ENCODE measurements at regions not wholly inside any gene's neighbourhood (a gene's known extent, or its start where the extent isn't known, plus 50 kb on each side); places are given as distances from the start of the nearest gene placed in this dataset.
"Not testable (repeated sequence)": the region's sequence is repeated elsewhere in the genome, so short reads cannot be mapped to it uniquely, and the experiment has no call there.

DNA sequence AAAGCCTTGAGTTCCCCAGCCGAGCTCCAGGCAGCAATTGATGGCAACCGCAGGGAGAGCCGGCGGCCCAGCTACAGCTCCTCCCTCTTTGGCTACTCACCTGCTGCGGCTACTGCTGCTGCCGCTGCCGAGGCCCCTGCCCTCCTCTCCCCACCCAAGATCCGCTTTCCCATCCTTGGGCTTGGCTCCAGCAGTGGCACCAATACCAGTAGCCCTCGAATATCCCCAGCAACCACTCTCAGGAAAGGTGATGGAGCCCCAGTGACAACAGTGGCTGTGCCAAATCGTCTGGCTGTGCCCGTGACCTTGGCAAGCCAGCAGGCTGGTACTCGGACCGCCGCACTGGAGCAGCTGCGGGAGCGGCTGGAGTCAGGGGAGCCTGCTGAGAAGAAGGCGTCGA lies 298.0 kb upstream of the ADGRL2 start:
- not testable (repeated sequence) for H3K4me1 Mint-ChIP-seq; H3K27ac Mint-ChIP-seq (ENCODE audit: low read depth); H3K9me3 Mint-ChIP-seq; H3K36me3 Mint-ChIP-seq (ENCODE audit: insufficient read depth); ATAC-seq (replicated peaks; ENCODE audit: extremely low read depth, poor library complexity, severe bottlenecking); H3K4me3 Mint-ChIP-seq; H3K27me3 Mint-ChIP-seq; DNase-seq (ENCODE audit: low spot score in 2 of 2)

- not testable (repeated sequence) for H3K27me3 Mint-ChIP-seq; DNase-seq (ENCODE audit: low spot score in 2 of 2); H3K9me3 Mint-ChIP-seq; H3K4me1 Mint-ChIP-seq; ATAC-seq (replicated peaks; ENCODE audit: extremely low read depth, poor library complexity, severe bottlenecking); H3K4me3 Mint-ChIP-seq; H3K27ac Mint-ChIP-seq (ENCODE audit: low read depth); H3K36me3 Mint-ChIP-seq (ENCODE audit: insufficient read depth)
Measured at GRCh38 chr1:81501485-81501884, 299.2 kb upstream of the ADGRL2 start.

DNA sequence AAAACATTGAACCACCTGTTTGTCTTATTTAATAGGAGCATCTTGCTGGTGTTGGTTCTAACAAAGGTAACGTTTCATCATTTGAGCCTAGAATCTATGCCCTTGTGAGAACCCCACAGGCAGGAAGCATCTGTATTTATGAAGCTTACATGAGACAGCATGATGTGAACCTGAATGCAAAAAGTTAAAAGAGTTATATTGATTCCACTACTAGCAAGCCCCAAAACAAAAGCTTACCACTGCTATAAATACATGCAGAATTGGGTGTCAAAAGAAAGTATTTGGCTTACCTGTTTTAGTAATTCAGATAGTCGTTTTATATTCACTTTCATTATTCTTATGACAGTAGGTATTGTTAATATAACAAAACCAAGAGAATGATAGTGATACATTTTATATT lies 301.2 kb upstream of the ADGRL2 start:
- H3K27me3 Mint-ChIP-seq, result no peaks in the 10 kb centered on the region
- no peak overlapping the region for H3K4me3 Mint-ChIP-seq
- no peak for ATAC-seq (replicated peaks; ENCODE audit: extremely low read depth, poor library complexity, severe bottlenecking)
- no peak overlapping the region for H3K27ac Mint-ChIP-seq (ENCODE audit: low read depth)
- DNase-seq (ENCODE audit: low spot score in 2 of 2), result no peak
- H3K4me1 Mint-ChIP-seq, result no peaks in the 10 kb centered on the region
- no peaks in the 10 kb centered on the region for H3K9me3 Mint-ChIP-seq
- H3K36me3 Mint-ChIP-seq (ENCODE audit: insufficient read depth), result no peaks in the 10 kb centered on the region

GRCh38 chr1:81498471-81499462 lies 302.0 kb upstream of the ADGRL2 start:
- ATAC-seq (replicated peaks; ENCODE audit: extremely low read depth, poor library complexity, severe bottlenecking), result no peak
- no peaks in the 10 kb centered on the region for H3K4me1 Mint-ChIP-seq
- no peaks in the 10 kb centered on the region for H3K27me3 Mint-ChIP-seq
- H3K9me3 Mint-ChIP-seq, result peaks cover 1% of the 10 kb centered on the region
- H3K27ac Mint-ChIP-seq (ENCODE audit: low read depth), result no peak overlapping the region
- no peaks in the 10 kb centered on the region for H3K36me3 Mint-ChIP-seq (ENCODE audit: insufficient read depth)
- DNase-seq (ENCODE audit: low spot score in 2 of 2), result no peak
- H3K4me3 Mint-ChIP-seq, result no peak overlapping the region

DNA sequence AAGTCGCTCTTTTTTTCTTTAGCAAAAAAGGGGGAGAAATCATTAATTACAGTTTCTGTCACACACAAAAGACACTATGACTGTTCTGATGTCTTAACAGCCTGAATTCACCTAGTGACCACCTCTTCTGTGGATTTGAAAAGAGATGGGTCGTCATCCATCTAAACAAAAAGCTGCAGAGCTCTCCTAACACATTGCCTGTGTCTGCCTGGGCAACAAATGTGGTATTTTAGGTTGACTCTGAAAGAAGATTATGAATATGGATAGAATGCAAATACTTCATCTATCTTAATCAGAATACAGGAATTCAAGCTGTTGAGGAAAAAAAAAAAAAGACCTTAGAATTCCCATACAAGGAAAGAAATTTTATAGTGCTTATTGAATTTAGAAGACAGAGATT lies 304.4 kb upstream of the ADGRL2 start:
- H3K27ac Mint-ChIP-seq (ENCODE audit: low read depth), result no peak overlapping the region
- H3K9me3 Mint-ChIP-seq, result peaks cover 6% of the 10 kb centered on the region
- DNase-seq (ENCODE audit: low spot score in 2 of 2), result no peak
- no peaks in the 10 kb centered on the region for H3K36me3 Mint-ChIP-seq (ENCODE audit: insufficient read depth)
- no peak for ATAC-seq (replicated peaks; ENCODE audit: extremely low read depth, poor library complexity, severe bottlenecking)
- H3K4me1 Mint-ChIP-seq, result no peaks in the 10 kb centered on the region
- no peak overlapping the region for H3K4me3 Mint-ChIP-seq
- no peaks in the 10 kb centered on the region for H3K27me3 Mint-ChIP-seq

GRCh38 chr1:81493102-81493869 lies 307.4 kb upstream of the ADGRL2 start:
- Mint-ChIP-seq H3K27me3 (no peaks in the 10 kb centered on the region), H3K4me3 (no peak overlapping the region), H3K36me3 (ENCODE audit: insufficient read depth) (no peaks in the 10 kb centered on the region), H3K9me3 (peaks cover 11% of the 10 kb centered on the region), H3K4me1 (no peaks in the 10 kb centered on the region), H3K27ac (ENCODE audit: low read depth) (no peak overlapping the region)
- no peak for ATAC-seq (replicated peaks; ENCODE audit: extremely low read depth, poor library complexity, severe bottlenecking)
- no peak for DNase-seq (ENCODE audit: low spot score in 2 of 2)

DNA sequence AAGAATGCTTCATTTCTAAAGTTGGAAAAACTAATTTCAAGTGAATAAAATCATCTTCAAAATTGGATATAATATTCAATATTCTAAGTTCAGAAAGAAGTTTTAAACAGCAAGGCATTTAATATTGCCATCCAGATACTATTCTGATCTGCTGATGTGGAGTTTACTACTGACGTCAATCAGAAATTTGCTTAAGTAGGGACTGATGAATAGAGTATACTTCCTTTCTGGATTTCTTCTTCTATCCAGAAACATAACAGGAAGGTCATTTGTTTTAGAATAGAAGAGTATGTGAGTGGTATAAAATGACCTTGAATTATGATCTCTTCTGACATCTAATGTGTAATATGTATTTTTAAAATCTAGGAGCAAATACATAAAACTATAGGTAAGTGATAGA lies 308.1 kb upstream of the ADGRL2 start:
- DNase-seq (ENCODE audit: low spot score in 2 of 2) (no peak), ATAC-seq (replicated peaks; ENCODE audit: extremely low read depth, poor library complexity, severe bottlenecking) (no peak)
- Mint-ChIP-seq H3K27ac (ENCODE audit: low read depth) (no peak overlapping the region), H3K4me3 (no peak overlapping the region), H3K27me3 (no peaks in the 10 kb centered on the region), H3K9me3 (peaks cover 11% of the 10 kb centered on the region), H3K36me3 (ENCODE audit: insufficient read depth) (no peaks in the 10 kb centered on the region), H3K4me1 (no peaks in the 10 kb centered on the region)

DNA sequence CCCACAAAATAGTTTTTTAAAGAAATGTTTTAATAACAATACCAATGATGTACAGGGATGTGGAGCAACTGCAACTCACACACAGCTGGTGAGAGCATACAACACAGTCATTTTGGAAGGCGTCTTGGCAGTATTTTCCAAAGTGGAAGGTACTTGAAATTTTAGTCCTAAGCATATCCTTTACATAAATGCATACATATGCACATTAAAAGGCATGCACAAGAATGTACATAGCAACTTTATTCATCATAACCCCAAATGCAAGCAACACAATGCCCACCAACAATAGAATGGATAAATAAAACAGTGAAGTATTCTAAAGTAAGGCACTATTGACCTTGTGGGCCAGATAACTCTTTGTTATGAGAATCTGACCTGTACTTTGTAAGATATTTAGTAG lies 310.1 kb upstream of the ADGRL2 start:
- DNase-seq (ENCODE audit: low spot score in 2 of 2) (no peak), ATAC-seq (replicated peaks; ENCODE audit: extremely low read depth, poor library complexity, severe bottlenecking) (no peak)
- Mint-ChIP-seq H3K27ac (ENCODE audit: low read depth) (no peak overlapping the region), H3K9me3 (peaks cover 17% of the 10 kb centered on the region), H3K4me3 (no peak overlapping the region), H3K27me3 (no peaks in the 10 kb centered on the region), H3K36me3 (ENCODE audit: insufficient read depth) (no peaks in the 10 kb centered on the region), H3K4me1 (no peaks in the 10 kb centered on the region)

GRCh38 chr1:81489372-81489934 lies 311.3 kb upstream of the ADGRL2 start:
- DNase-seq (ENCODE audit: low spot score in 2 of 2) (no peak), ATAC-seq (replicated peaks; ENCODE audit: extremely low read depth, poor library complexity, severe bottlenecking) (no peak)
- Mint-ChIP-seq H3K9me3 (peaks cover 17% of the 10 kb centered on the region), H3K27me3 (no peaks in the 10 kb centered on the region), H3K27ac (ENCODE audit: low read depth) (no peak overlapping the region), H3K4me3 (no peak overlapping the region), H3K36me3 (ENCODE audit: insufficient read depth) (no peaks in the 10 kb centered on the region), H3K4me1 (no peaks in the 10 kb centered on the region)

DNA sequence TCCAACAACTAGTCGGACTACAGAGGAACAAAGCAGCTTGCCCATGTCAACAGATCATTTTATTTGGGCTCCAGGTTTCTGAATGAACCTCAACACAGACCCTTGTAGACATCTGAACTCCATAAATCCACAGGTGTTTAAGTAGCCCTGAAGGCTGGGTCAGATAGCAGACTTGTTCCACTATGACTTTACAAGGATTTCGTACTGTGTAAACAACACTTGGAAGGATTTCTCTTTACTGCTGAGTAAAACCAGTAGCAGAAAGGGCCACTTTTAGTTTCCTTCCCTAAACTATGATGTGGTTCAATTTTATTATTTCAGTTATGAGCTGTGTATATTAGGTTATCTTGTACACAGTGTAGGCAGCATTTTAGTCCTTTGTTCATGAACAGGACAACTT lies 316.4 kb upstream of the ADGRL2 start:
- ATAC-seq (replicated peaks; ENCODE audit: extremely low read depth, poor library complexity, severe bottlenecking) (no peak), DNase-seq (ENCODE audit: low spot score in 2 of 2) (no peak)
- Mint-ChIP-seq H3K4me1 (no peaks in the 10 kb centered on the region), H3K4me3 (no peak overlapping the region), H3K9me3 (peaks cover 15% of the 10 kb centered on the region), H3K27me3 (no peaks in the 10 kb centered on the region), H3K36me3 (ENCODE audit: insufficient read depth) (no peaks in the 10 kb centered on the region), H3K27ac (ENCODE audit: low read depth) (no peak overlapping the region)

GRCh38 chr1:81478219-81478618 lies 322.5 kb upstream of the ADGRL2 start:
- Mint-ChIP-seq H3K4me1 (no peaks in the 10 kb centered on the region), H3K4me3 (no peak overlapping the region), H3K9me3 (peaks cover 26% of the 10 kb centered on the region), H3K36me3 (ENCODE audit: insufficient read depth) (no peaks in the 10 kb centered on the region), H3K27ac (ENCODE audit: low read depth) (no peak overlapping the region), H3K27me3 (no peaks in the 10 kb centered on the region)
- DNase-seq (ENCODE audit: low spot score in 2 of 2) (no peak), ATAC-seq (replicated peaks; ENCODE audit: extremely low read depth, poor library complexity, severe bottlenecking) (no peak)

DNA sequence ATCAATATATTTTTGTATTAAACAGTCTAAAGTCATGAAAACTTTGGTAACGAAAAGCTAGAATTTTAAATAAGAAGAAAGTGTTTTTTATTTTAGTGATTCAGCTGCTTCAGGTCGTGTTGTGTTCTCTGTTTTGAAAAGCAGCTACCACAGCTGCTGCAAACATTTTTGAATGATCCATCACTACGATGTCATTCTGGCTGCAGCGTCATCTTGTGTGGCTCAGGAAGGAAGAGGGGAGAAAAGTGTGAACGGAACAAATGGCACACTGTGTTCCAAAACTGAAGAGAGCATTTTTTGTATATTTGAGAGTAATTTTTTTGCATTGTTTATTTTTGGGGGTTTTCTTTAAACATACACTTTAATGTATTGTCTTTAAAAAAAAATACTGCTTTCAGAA lies 323.0 kb upstream of the ADGRL2 start:
- Mint-ChIP-seq H3K27me3 (no peaks in the 10 kb centered on the region), H3K4me1 (no peaks in the 10 kb centered on the region), H3K27ac (ENCODE audit: low read depth) (no peak overlapping the region), H3K4me3 (no peak overlapping the region), H3K36me3 (ENCODE audit: insufficient read depth) (no peaks in the 10 kb centered on the region), H3K9me3 (peaks cover 26% of the 10 kb centered on the region)
- no peak for ATAC-seq (replicated peaks; ENCODE audit: extremely low read depth, poor library complexity, severe bottlenecking)
- DNase-seq (ENCODE audit: low spot score in 2 of 2), result no peak

Measured in central memory CD8-positive, alpha-beta T cell (primary cell).